LNCaP clone FGC (cell line): ENCODE measurements at regions not wholly inside any gene's neighbourhood (a gene's known extent, or its start where the extent isn't known, plus 50 kb on each side); places are given as distances from the start of the nearest gene placed in this dataset.
"Not testable (repeated sequence)": the region's sequence is repeated elsewhere in the genome, so short reads cannot be mapped to it uniquely, and the experiment has no call there.

ENCODE experiments used
- DNase-seq: peaks from one replicate; pipeline ENCODE4 v3.0.0-alpha.2; 2011; ENCODE audit warnings: low read depth
- H3K4me3 ChIP-seq: 2 replicates; pipeline ENCODE4 v1.5.1; 2011; ENCODE audit warnings: mild to moderate bottlenecking, low read depth, low read length, control low read depth
- CTCF ChIP-seq: IDR thresholded peaks from 2 replicates; pipeline ENCODE4 v1.5.1; 2012; ENCODE audit warnings: mild to moderate bottlenecking; ENCODE audit not compliant: control insufficient read depth, insufficient read depth; ENCODE audit errors: extremely low read depth

GRCh38 chr2:139684286-139684860 is 904.2 kb upstream of the NXPH2 start:
- H3K4me3 ChIP-seq = no peak overlapping the region
- no peak for DNase-seq
- TF ChIP-seq CTCF = no peak

GRCh38 chr2:139674577-139674976 is 894.4 kb upstream of the NXPH2 start:
- H3K4me3 ChIP-seq = no peak overlapping the region
- no peak for DNase-seq
- TF ChIP-seq CTCF = no peak

GRCh38 chr2:139673447-139673846 is 893.3 kb upstream of the NXPH2 start:
- not testable (repeated sequence) for H3K4me3 ChIP-seq, DNase-seq

- no peak for DNase-seq
- no peak for TF ChIP-seq CTCF
- no peak overlapping the region for H3K4me3 ChIP-seq
Observed at GRCh38 chr2:139669675-139670074, 889.5 kb upstream of the NXPH2 start.

- no peak overlapping the region for H3K4me3 ChIP-seq
- TF ChIP-seq CTCF = no peak
- DNase-seq = no peak
Observed at GRCh38 chr2:139652385-139652784, 872.2 kb upstream of the NXPH2 start.

GRCh38 chr2:139645617-139646016 is 865.4 kb upstream of the NXPH2 start:
- no peak for TF ChIP-seq CTCF
- no peak overlapping the region for H3K4me3 ChIP-seq
- DNase-seq = no peak

GRCh38 chr2:139643139-139643538 is 862.9 kb upstream of the NXPH2 start:
- H3K4me3 ChIP-seq = no peak overlapping the region
- DNase-seq = no peak
- TF ChIP-seq CTCF = no peak
